Fibroblast of pulmonary artery (primary cell): ENCODE measurements at regions not wholly inside any gene's neighbourhood (a gene's known extent, or its start where the extent isn't known, plus 50 kb on each side); places are given as distances from the start of the nearest gene placed in this dataset.

Experiments
- DNase-seq: peaks from one replicate; pipeline ENCODE4 v3.0.0-alpha.2; 2010; ENCODE audit warnings: low read depth
- H3K4me3 ChIP-seq: replicated peaks from 2 replicates; pipeline ENCODE4 v1.5.1; 2011; ENCODE audit warnings: low read depth, mild to moderate bottlenecking, control low read depth, low read length, moderate library complexity
- CTCF ChIP-seq: IDR thresholded peaks from 2 replicates; pipeline ENCODE4 v1.5.1; 2011; ENCODE audit warnings: mild to moderate bottlenecking, control low read depth, low read length, inconsistent platforms; ENCODE audit errors: missing control alignments

- no peak for DNase-seq
- TF ChIP-seq CTCF, result no peak
Measured at GRCh38 chr19:31531326-31531725, 182.1 kb upstream of the TSHZ3 start.

GRCh38 chr19:31532034-31532433 lies 182.8 kb upstream of the TSHZ3 start:
- H3K4me3 ChIP-seq, result no peak overlapping the region
- no peak for TF ChIP-seq CTCF
- DNase-seq, result no peak

More at GRCh38 chr19:31531326-31531725, 182.1 kb upstream of the TSHZ3 start:
- H3K4me3 ChIP-seq, result no peak overlapping the region

GRCh38 chr19:31533114-31533513 lies 183.9 kb upstream of the TSHZ3 start:
- no peak for DNase-seq
- TF ChIP-seq CTCF, result no peak
- no peak overlapping the region for H3K4me3 ChIP-seq

GRCh38 chr19:31534231-31534630 lies 185.0 kb upstream of the TSHZ3 start:
- no peak overlapping the region for H3K4me3 ChIP-seq
- DNase-seq, result no peak
- TF ChIP-seq CTCF, result no peak

- no peak for DNase-seq
- H3K4me3 ChIP-seq, result no peak overlapping the region
- no peak for TF ChIP-seq CTCF
Measured at GRCh38 chr19:31534786-31535657, 185.8 kb upstream of the TSHZ3 start.

GRCh38 chr19:31535691-31536460 lies 186.6 kb upstream of the TSHZ3 start:
- H3K4me3 ChIP-seq, result no peak overlapping the region
- DNase-seq, result no peak
- no peak for TF ChIP-seq CTCF
